GM12874 (cell line): ENCODE measurements at regions not wholly inside any gene's neighbourhood (a gene's known extent, or its start where the extent isn't known, plus 50 kb on each side); places are given as distances from the start of the nearest gene placed in this dataset.

Source experiments
- CTCF ChIP-seq: IDR thresholded peaks from 2 replicates; pipeline ENCODE4 v1.5.1; 2011; ENCODE audit warnings: low read depth, mild to moderate bottlenecking, control low read depth, low read length, moderate library complexity; ENCODE audit not compliant: insufficient read depth

DNA sequence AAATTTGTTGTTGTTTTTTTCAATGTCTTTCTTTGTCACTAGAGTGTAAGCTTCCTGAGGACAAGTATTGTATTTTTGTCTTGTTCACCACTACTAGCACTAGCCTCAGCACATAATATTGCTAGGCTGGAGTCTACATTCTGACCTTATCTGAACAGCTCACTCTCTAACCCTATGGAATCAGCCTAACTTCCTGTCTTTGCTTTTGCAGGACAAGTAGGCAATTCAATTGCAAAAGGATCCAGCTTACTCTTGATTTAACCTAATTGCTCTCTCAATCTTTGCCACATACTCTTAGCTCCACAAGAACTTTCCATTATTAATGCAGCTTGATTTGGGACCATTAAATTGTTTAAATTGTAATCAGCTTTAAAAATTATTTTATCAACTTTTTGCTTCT is 308.5 kb downstream of the MAN2A1 start:
- TF ChIP-seq CTCF = no peak

DNA sequence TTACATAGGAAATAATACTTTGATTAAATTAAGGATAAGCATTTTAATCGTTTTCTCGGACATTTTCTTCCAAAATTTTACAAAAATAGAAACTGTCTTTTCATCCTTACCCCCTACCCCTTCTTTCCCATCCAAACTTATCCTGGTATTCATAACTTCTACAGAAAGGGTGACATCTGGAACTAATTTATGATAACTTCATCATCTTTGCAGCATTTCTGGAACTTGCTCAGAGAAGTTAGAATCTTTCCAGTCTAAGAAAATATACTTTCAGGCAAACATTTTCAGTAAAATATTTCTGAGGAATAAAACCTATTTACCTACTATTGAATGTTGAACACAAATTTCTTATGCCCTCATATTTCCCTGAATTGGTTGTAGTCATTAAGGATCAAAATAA is 309.0 kb downstream of the MAN2A1 start:
- TF ChIP-seq CTCF = no peak

GRCh38 chr5:110001648-110002047 is 311.9 kb downstream of the MAN2A1 start:
- no peak for TF ChIP-seq CTCF

DNA sequence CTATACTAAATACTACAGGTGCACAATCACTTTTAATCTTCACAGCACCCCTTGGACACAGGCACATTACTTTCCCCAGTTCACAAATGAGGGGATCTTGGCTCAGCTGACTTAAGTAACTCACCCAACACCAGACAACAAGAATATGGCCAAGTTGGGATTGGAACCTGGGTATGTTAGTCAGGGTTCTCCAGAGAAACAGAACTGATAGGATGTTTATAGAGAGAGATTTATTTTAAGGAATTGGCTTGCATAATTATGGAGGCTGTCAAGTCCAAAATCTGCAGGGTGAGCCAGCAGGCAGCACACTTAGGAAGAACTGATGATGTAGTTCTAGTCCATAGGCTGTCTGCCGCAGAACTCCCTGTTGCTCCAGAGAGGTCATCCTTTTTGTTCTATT is 312.9 kb downstream of the MAN2A1 start:
- TF ChIP-seq CTCF = no peak

DNA sequence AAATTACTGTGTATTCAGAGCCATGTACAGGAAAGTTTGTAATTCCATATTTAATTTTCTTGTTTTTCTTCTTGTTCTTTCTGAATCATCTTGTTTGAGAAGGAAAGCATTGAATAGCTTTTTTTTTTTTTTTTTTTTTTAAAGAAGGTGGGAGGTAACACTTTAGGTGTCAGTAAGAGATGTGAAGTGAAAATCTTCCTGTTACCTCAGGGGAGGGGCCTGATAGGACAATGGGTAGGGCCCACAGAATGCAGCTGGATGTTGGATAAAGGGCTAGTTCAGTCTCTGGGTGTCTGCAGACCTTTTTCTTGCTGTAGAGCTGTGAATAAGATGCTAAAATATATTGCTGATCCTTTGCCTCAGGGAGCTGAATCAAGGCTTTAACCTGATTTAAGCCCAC is 317.4 kb downstream of the MAN2A1 start:
- no peak for TF ChIP-seq CTCF

- TF ChIP-seq CTCF = no peak
Observed at GRCh38 chr5:110008131-110008530, 318.4 kb downstream of the MAN2A1 start.

- TF ChIP-seq CTCF = no peak
Observed at GRCh38 chr5:110012145-110012544, 322.4 kb downstream of the MAN2A1 start.

DNA sequence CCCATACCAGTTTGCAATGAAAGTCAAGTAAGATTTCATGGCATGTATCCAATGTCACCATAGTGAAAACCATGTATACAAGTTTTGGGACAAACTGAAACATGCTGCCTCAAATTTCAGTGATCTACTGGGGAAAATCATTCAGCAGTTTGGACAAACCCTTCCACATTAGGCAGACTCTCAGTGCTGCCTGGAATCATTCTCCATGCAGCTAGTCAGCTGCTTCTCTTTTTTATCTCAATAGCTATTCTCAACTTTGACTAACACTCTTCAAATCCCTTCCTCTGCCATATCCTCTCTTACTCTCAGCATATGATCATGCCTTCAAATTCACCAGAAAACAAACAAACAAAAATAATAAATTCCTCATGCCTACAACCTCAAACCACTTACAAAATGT is 323.3 kb downstream of the MAN2A1 start:
- TF ChIP-seq CTCF = no peak
